ENCODE measurements at regions not wholly inside any gene's neighbourhood (a gene's known extent, or its start where the extent isn't known, plus 50 kb on each side); places are given as distances from the start of the nearest gene placed in this dataset.

DNA sequence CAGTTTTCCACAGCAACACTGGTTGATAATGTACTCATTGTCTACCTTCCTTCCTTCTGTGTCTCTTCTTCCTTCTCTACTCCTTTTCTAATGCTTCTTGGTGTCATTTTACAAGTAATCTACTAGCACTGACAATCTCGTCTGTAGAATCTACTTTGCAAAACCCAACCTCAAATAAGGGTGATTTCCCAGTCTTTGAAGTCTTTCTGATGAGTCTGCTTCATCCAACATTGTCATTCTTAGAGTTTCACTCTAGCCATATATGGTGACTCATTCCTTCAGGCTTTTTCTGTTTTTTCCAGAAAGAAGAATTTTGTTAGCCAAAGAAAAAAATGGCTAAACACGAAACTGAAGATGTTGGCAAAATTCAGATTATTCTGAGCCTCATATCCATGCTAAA is 288.7 kb downstream of the MBD2 start:
- Histone ChIP-seq H3K9me3 (no peaks in the 10 kb centered on the region), H3K27ac (no peak overlapping the region), H3K36me3 (no peaks in the 10 kb centered on the region), H3K4me3 (ENCODE audit: low read depth in 1 of 2, low read length in 1 of 2) (no peak overlapping the region), H3K4me1 (ENCODE audit: control insufficient read depth in 1 of 2, insufficient read depth in 1 of 2, low read depth in 1 of 2, low read length in 1 of 2) (no peaks in the 10 kb centered on the region), H3K27me3 (no peaks in the 10 kb centered on the region)
- TF ChIP-seq, protein P1, sequence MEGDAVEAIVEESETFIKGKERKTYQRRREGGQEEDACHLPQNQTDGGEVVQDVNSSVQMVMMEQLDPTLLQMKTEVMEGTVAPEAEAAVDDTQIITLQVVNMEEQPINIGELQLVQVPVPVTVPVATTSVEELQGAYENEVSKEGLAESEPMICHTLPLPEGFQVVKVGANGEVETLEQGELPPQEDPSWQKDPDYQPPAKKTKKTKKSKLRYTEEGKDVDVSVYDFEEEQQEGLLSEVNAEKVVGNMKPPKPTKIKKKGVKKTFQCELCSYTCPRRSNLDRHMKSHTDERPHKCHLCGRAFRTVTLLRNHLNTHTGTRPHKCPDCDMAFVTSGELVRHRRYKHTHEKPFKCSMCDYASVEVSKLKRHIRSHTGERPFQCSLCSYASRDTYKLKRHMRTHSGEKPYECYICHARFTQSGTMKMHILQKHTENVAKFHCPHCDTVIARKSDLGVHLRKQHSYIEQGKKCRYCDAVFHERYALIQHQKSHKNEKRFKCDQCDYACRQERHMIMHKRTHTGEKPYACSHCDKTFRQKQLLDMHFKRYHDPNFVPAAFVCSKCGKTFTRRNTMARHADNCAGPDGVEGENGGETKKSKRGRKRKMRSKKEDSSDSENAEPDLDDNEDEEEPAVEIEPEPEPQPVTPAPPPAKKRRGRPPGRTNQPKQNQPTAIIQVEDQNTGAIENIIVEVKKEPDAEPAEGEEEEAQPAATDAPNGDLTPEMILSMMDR (IDR thresholded peaks at IDR 0.05): no peak

DNA sequence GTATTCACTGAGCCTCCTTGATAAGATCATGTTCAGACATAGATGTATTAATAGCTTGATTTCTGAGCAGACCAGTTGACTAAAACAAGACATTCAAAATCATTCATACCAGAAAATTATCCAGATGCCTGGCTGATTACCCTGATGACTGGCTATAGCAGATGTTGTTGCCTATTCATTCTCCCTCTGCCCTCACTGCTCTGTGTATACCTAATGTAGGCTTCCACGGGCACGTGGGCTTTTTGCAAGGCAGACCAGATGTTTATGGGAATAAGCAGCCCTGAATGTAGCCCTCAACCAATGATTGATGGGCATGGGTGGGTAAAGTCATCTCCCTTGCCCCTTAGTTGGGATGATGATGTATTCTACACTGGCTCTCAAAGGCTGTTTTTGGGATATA is 289.1 kb downstream of the MBD2 start:
- H3K9me3 ChIP-seq: no peaks in the 10 kb centered on the region
- TF ChIP-seq, protein P1 (IDR thresholded peaks at IDR 0.05): no peak
- H3K36me3 ChIP-seq: no peaks in the 10 kb centered on the region
- no peak overlapping the region for H3K4me3 ChIP-seq (ENCODE audit: low read depth in 1 of 2, low read length in 1 of 2)
- no peaks in the 10 kb centered on the region for H3K27me3 ChIP-seq
- no peak overlapping the region for H3K27ac ChIP-seq
- H3K4me1 ChIP-seq (ENCODE audit: control insufficient read depth in 1 of 2, insufficient read depth in 1 of 2, low read depth in 1 of 2, low read length in 1 of 2): no peaks in the 10 kb centered on the region

DNA sequence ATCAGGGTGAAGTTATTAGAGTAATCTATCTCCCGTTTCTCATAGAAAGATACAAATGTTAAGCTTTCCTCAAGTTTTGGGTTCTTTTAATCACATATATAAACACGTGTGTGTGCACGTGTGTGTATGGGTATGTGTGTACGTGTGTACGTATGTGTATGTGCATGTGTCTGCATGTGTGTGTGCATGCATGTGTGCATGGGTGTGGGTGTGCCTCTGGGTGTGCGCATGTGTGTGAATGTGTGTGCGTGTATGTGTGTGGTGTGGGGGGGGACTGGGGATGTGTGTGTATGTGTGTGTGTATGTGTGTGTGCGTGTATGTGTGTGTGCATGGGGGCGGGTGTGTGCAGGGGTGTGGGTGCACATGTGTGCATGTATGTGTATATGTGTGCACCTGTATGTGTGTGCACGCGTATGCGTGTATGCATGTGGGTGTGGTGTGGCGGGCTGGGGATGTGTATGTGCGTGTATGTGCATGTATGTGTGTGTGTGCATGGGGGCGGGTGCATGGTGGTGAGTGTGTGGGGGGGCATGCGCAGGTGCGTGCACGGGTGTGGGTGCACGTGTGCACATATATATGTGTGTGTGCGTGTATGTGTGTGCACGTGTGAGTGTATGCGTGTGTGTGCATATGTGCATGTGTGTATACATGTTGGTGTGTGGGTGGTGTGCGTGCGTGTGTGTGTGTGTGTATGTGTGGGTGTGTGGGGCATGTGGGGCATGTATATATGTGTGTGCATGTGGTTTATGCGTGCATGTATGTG is 304.0 kb downstream of the MBD2 start:
- Histone ChIP-seq H3K27me3 (no peaks in the 10 kb centered on the region), H3K4me3 (ENCODE audit: low read depth in 1 of 2, low read length in 1 of 2) (no peak overlapping the region), H3K9me3 (no peaks in the 10 kb centered on the region), H3K4me1 (ENCODE audit: control insufficient read depth in 1 of 2, insufficient read depth in 1 of 2, low read depth in 1 of 2, low read length in 1 of 2) (no peaks in the 10 kb centered on the region), H3K36me3 (no peaks in the 10 kb centered on the region), H3K27ac (no peak overlapping the region)
- TF ChIP-seq, protein P1 (IDR thresholded peaks at IDR 0.05): no peak

DNA sequence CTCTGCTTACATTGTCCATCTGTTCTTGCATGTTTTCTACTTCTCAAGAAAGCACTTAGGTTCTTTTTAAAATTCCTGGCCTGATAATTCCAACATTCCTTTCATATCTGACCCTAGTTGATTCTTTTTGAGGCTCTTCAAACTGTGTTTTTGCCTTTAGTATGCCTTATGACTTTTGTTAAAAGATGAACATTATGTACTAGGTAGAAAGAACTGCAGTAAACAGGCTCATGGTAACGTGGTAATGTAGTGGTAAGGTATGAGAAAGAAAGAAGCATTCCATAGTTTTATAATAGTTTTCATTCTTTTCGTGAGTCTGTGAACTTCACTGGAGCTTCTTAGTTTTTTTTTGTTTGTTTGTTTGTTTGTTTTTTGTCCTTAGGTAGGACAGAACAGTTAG is 306.4 kb downstream of the MBD2 start:
- no peaks in the 10 kb centered on the region for H3K4me1 ChIP-seq (ENCODE audit: control insufficient read depth in 1 of 2, insufficient read depth in 1 of 2, low read depth in 1 of 2, low read length in 1 of 2)
- H3K27ac ChIP-seq: no peak overlapping the region
- no peaks in the 10 kb centered on the region for H3K9me3 ChIP-seq
- H3K27me3 ChIP-seq: no peaks in the 10 kb centered on the region
- H3K4me3 ChIP-seq (ENCODE audit: low read depth in 1 of 2, low read length in 1 of 2): no peak overlapping the region
- TF ChIP-seq, protein P1 (IDR thresholded peaks at IDR 0.05): no peak
- no peaks in the 10 kb centered on the region for H3K36me3 ChIP-seq

DNA sequence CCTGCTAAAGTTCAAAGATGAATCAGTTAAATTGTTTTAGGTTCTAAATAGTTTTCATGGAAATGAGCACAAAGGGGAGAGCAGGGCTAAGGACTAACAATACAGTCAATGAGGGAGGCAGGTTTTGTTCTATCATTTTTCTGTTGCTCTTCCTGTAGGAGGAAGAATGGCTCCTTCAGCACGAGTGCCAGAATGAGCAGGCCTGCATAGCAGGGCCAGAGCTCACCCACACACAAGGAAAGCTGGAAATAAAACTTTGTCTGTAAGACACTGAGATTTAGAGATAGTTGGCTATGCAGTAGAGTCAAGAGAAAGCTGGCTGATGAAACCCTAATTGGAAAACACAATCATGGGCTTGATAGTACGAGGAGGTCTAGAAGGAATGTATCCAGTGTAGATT is 313.3 kb downstream of the MBD2 start:
- Histone ChIP-seq H3K27ac (no peak overlapping the region), H3K9me3 (no peaks in the 10 kb centered on the region), H3K27me3 (no peaks in the 10 kb centered on the region), H3K4me1 (ENCODE audit: control insufficient read depth in 1 of 2, insufficient read depth in 1 of 2, low read depth in 1 of 2, low read length in 1 of 2) (no peaks in the 10 kb centered on the region), H3K36me3 (no peaks in the 10 kb centered on the region), H3K4me3 (ENCODE audit: low read depth in 1 of 2, low read length in 1 of 2) (no peak overlapping the region)
- TF ChIP-seq, protein P1 (IDR thresholded peaks at IDR 0.05): no peak
